Stimulated activated CD8-positive, alpha-beta memory T cell treated with anti-CD3 and anti-CD28 coated beads, Interleukin-7, amount 100 ng/mL, for 48 hours (primary cell): ENCODE measurements at regions not wholly inside any gene's neighbourhood (a gene's known extent, or its start where the extent isn't known, plus 50 kb on each side); places are given as distances from the start of the nearest gene placed in this dataset.
"Not testable (repeated sequence)": the region's sequence is repeated elsewhere in the genome, so short reads cannot be mapped to it uniquely, and the experiment has no call there.

Source experiments
- DNase-seq, 2 donors: peaks; one replicate each; pipeline ENCODE4 v3.0.0-alpha.2; 2020; ENCODE audit warnings: low read depth in 1 of 2; ENCODE audit errors: extremely low read depth in 1 of 2

DNA sequence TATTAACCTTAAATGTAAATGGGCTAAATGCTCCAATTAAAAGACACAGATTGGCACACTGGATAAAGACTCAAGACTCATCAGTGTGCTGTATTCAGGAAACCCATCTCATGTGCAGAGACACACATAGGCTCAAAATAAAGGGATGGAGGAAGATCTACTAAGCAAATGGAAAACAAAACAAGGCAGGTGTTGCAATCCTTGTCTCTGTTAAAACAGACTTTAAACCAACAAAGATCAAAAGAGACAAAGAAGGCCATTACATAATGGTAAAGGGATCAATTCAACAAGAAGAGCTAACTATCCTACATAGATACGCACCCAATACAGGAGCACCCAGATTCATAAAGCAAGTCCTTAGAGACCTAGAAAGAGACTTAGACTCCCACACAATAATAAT, 80.1 kb upstream of the NPSR1 start:
- not testable (repeated sequence) for DNase-seq

DNA sequence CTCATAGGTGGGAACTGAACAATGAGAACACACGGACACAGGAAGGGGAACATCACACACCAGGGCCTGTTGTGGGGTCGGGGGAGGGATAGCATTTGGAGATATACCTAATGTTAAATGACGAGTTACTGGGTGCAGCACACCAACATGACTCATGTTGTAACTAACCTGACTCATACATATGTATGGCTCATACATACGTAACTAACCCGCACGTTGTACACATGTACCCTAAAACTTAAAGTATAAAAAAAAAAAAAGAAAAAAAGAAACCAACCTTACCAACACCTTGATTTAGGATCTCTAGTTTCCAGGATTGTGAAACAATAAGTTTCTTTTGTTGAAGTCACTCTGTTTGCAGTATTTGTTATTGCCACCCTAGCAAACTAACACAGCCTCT, 76.3 kb upstream of the NPSR1 start:
- not testable (repeated sequence) for DNase-seq

DNA sequence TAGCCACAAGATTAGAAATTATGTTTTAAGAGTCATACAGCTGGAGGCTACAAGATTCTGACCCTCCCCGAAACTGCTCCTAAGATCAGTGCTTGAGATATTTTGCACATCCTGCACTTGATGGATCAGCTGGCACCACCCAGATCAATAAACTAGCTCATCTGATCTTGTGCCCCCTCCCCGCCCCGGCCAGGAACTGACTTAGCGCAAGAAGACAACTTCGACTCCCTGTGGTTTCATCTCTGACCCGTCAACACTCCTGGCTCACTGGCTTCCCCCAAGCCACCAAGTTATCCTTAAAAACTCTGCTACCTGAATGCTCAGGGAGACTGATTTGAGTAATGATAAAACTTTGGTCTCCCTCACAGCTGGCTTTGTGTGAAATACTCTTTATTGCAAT, 73.5 kb upstream of the NPSR1 start:
- no peak for DNase-seq

DNA sequence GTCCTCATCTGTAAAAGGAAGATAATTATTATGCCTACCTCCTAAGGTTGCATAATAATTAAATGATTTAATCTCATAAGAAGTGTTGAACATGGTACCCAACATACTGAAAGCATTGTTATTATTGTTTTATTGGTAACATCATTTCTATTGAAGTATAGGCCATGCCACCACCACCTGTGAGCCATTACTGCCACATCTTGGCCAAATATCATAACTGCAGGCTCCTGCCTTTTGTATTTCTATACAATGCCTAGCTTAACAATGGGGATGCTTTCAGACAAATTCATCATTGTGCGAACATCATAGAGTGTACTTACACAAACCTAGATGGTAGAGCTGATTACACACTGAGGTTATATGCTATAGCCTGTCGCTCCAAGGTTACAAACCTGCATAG, 61.1 kb upstream of the NPSR1 start:
- DNase-seq, result no peak

DNA sequence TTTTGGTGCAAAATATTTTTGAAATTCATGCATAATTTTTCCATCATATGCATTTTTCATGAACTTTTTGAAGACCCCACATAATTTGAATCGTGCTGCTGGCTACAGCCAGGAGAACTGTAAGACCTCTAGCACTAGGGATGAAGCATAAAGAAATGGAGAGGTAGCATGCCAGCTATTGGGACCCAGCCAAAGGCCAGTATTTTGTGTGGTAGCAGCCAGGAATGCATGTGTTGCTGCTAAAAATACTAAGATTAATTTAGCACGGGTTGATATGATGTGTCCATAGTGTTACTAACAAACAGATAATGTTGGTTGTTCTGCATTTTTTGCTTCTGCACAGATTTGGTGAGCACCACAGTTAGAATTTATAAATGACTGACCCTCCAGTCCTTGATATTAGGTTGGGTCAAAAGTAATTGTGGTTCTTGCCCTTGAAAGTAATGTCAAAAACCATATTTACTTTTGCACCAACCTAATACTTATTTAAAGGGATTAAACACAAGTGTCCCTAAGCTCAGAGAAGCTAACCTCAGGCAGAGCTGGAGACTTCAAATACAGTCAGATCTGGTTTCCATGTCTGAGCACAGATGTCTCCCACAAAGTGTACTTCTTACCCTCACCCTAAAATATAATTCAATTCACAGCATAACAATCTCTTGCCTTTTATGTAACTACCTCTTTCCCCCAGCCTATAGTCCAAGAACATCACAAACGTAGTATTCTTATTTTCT, 54.1 kb upstream of the NPSR1 start:
- DNase-seq, result no peak
